ENCODE measurements at regions not wholly inside any gene's neighbourhood (a gene's known extent, or its start where the extent isn't known, plus 50 kb on each side); places are given as distances from the start of the nearest gene placed in this dataset.
"Not testable (repeated sequence)": the region's sequence is repeated elsewhere in the genome, so short reads cannot be mapped to it uniquely, and the experiment has no call there.

- WGBS = 93% methylated on average over 8 of the region's 8 CpGs
- H3K27me3 ChIP-seq = no peaks in the 10 kb centered on the region
- H3K9me3 ChIP-seq = no peaks in the 10 kb centered on the region
- TF ChIP-seq POLR2AphosphoS5 (IDR thresholded peaks at IDR 0.05) = no peak
- TF ChIP-seq EP300 (IDR thresholded peaks at IDR 0.05) = no peak
- no peak for TF ChIP-seq CTCF (IDR thresholded peaks at IDR 0.05)
- TF ChIP-seq POLR2A (IDR thresholded peaks at IDR 0.05) = no peak
- no peak overlapping the region for H3K4me3 ChIP-seq
- no peaks in the 10 kb centered on the region for H3K36me3 ChIP-seq
- no peak for DNase-seq (ENCODE audit: low spot score in 2 of 2)
- H3K27ac ChIP-seq = no peak overlapping the region
- H3K4me1 ChIP-seq = peaks cover 3% of the 10 kb centered on the region
These were observed 96.6 kb upstream of the KDM7A start for GRCh38 chr7:140273417-140273816.

GRCh38 chr7:140271643-140271968 is 94.8 kb upstream of the KDM7A start:
- not testable (repeated sequence) for H3K4me3 ChIP-seq; H3K27me3 ChIP-seq; H3K27ac ChIP-seq; H3K36me3 ChIP-seq; H3K9me3 ChIP-seq; H3K4me1 ChIP-seq; DNase-seq (ENCODE audit: low spot score in 2 of 2)
- WGBS = 96% methylated on average over 9 of the region's 16 CpGs

- TF ChIP-seq CTCF (IDR thresholded peaks at IDR 0.05) = no peak
- TF ChIP-seq EP300 (IDR thresholded peaks at IDR 0.05) = no peak
- TF ChIP-seq POLR2A (IDR thresholded peaks at IDR 0.05) = no peak
- no peak for TF ChIP-seq POLR2AphosphoS5 (IDR thresholded peaks at IDR 0.05)
- Histone ChIP-seq H3K27ac (no peak overlapping the region), H3K36me3 (no peaks in the 10 kb centered on the region), H3K4me3 (no peak overlapping the region), H3K27me3 (no peaks in the 10 kb centered on the region), H3K9me3 (no peaks in the 10 kb centered on the region), H3K4me1 (no peaks in the 10 kb centered on the region)
- WGBS = 86% methylated on average over 6 of the region's 6 CpGs
- DNase-seq (ENCODE audit: low spot score in 2 of 2) = no peak
These were observed 92.3 kb upstream of the KDM7A start for GRCh38 chr7:140269004-140269638.

GRCh38 chr7:140267381-140268226 is 90.8 kb upstream of the KDM7A start:
- Histone ChIP-seq H3K4me3 (no peak overlapping the region), H3K9me3 (no peaks in the 10 kb centered on the region), H3K36me3 (no peaks in the 10 kb centered on the region), H3K27ac (no peak overlapping the region), H3K27me3 (no peaks in the 10 kb centered on the region), H3K4me1 (no peaks in the 10 kb centered on the region)
- DNase-seq (ENCODE audit: low spot score in 2 of 2) = no peak
- TF ChIP-seq EP300 (IDR thresholded peaks at IDR 0.05) (no peak), POLR2A (IDR thresholded peaks at IDR 0.05) (no peak), POLR2AphosphoS5 (IDR thresholded peaks at IDR 0.05) (no peak), CTCF (IDR thresholded peaks at IDR 0.05) (no peak)
- WGBS = 92% methylated on average over 11 of the region's 11 CpGs

- Histone ChIP-seq H3K36me3 (no peaks in the 10 kb centered on the region), H3K27me3 (peaks cover 3% of the 10 kb centered on the region), H3K4me3 (no peak overlapping the region), H3K27ac (no peak overlapping the region), H3K4me1 (no peaks in the 10 kb centered on the region), H3K9me3 (no peaks in the 10 kb centered on the region)
- DNase-seq (ENCODE audit: low spot score in 2 of 2) = no peak
- 79% methylated on average over 6 of the region's 6 CpGs for WGBS
- no peak for TF ChIP-seq POLR2AphosphoS5 (IDR thresholded peaks at IDR 0.05)
- no peak for TF ChIP-seq EP300 (IDR thresholded peaks at IDR 0.05)
- TF ChIP-seq POLR2A (IDR thresholded peaks at IDR 0.05) = no peak
- TF ChIP-seq CTCF (IDR thresholded peaks at IDR 0.05) = no peak
These were observed 86.5 kb upstream of the KDM7A start for GRCh38 chr7:140263277-140263676.
